Activated CD4-positive, alpha-beta memory T cell treated with anti-CD3 and anti-CD28 coated beads for 36 hours (primary cell): ENCODE measurements at regions not wholly inside any gene's neighbourhood (a gene's known extent, or its start where the extent isn't known, plus 50 kb on each side); places are given as distances from the start of the nearest gene placed in this dataset.
"Not testable (repeated sequence)": the region's sequence is repeated elsewhere in the genome, so short reads cannot be mapped to it uniquely, and the experiment has no call there.

Experiments used
- CTCF ChIA-PET: fragments of 350-600 bp; sonication (Branson Sonifier 250); formaldehyde crosslinking; loops from one replicate; lab custom pipeline; 2021; ENCODE audit warnings: antibody characterized with exemption, inconsistent platforms; lab: Charles Lee
- POLR2A ChIA-PET: fragments of 350-600 bp; sonication (Branson Sonifier 250); formaldehyde crosslinking; loops from one replicate; lab custom pipeline; 2021; ENCODE audit warnings: antibody characterized with exemption; lab: Charles Lee
- DNase-seq: peaks from one replicate; pipeline ENCODE4 v3.0.0-alpha.2; 2020
- H3K27ac Mint-ChIP-seq: one replicate; pipeline ENCODE4 v1.8.0; 2021; ENCODE audit warnings: mixed read lengths
- H3K27me3 Mint-ChIP-seq: one replicate; pipeline ENCODE4 v1.8.0; 2021; ENCODE audit warnings: mixed read lengths
- H3K36me3 Mint-ChIP-seq: one replicate; pipeline ENCODE4 v1.8.0; 2021; ENCODE audit warnings: mixed read lengths
- H3K4me1 Mint-ChIP-seq: one replicate; pipeline ENCODE4 v1.8.0; 2021; ENCODE audit warnings: low read depth, mixed read lengths
- H3K4me3 Mint-ChIP-seq: one replicate; pipeline ENCODE4 v1.8.0; 2021; ENCODE audit warnings: mild to moderate bottlenecking, mixed read lengths
- H3K9me3 Mint-ChIP-seq: one replicate; pipeline ENCODE4 v1.8.0; 2021; ENCODE audit warnings: mixed read lengths
- intact Hi-C: fragments of 100-400 bp; cut with micrococcal nuclease; formaldehyde crosslinking; loops from one replicate; pipeline ENCODE4 v1.15.1; 2023

DNA sequence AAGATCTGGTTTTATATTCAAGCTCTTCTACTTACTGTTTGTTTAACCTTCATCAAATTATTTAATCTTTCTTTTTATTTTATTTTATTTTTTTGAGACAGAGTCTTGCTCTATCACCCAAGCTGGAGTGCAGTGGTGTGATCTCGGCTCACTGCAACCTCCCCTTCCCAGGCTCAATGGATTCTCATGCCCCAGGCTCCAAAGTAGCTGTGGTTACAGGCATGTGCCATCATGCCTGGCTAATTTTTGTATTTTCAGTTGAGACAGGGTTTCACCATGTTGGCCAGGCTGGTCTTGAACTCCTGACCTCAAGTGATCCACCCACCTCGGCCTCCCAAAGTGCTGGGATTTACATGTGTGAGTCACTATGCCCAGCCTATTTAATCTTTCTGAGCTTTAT, 821.5 kb upstream of the ATXN7L3B start:
- CTCF ChIA-PET, DNase-seq, H3K36me3 Mint-ChIP-seq, H3K4me1 Mint-ChIP-seq, H3K27me3 Mint-ChIP-seq, intact Hi-C loops, H3K4me3 Mint-ChIP-seq, H3K27ac Mint-ChIP-seq, H3K9me3 Mint-ChIP-seq, POLR2A ChIA-PET: not testable (repeated sequence)

DNA sequence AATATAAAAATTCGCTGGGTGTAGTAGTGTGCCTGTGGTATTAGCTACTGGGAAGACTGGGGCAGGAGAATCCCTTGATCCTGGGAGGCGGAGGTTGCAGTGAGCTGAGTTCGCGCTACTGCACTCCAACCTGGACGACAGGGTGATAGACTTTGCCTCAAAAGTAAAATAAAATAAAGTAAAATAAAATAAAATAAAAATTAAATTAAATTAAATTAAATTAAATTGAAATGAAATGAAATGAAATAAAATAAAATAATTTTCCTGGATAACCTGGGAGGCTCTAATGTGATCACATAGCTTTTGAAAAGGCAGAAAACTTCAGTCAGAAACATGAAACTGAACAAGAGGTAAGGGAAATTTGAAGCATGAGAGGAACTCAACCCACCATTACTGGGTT, 818.4 kb upstream of the ATXN7L3B start:
- POLR2A ChIA-PET = no interaction called here
- Mint-ChIP-seq H3K4me3 (no peak overlapping the region), H3K27me3 (no peaks in the 10 kb centered on the region), H3K9me3 (peaks cover 4% of the 10 kb centered on the region), H3K4me1 (no peaks in the 10 kb centered on the region), H3K27ac (no peak overlapping the region), H3K36me3 (no peaks in the 10 kb centered on the region)
- intact Hi-C loops = no loop called here
- CTCF ChIA-PET = no interaction called here
- no peak for DNase-seq

DNA sequence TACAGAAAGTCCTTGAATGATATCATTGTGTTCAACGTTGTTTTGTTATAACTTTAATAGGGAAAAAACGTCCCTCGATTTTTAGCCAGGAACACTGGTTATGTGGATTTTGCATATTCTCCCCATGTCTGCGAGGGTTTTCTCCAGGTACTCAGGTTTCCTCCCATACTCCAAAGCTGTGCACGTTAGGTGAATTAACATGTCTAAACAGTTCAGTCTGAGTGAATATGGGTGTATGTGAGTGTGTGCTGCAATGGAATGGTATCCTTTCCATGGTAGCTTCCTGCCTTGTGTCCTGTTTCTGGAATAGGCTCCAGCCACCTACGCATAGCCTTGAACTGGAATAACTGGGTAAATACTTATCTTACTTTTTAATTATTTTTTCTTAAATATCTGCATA, 810.8 kb upstream of the ATXN7L3B start:
- no peaks in the 10 kb centered on the region for H3K27me3 Mint-ChIP-seq
- H3K27ac Mint-ChIP-seq = no peak overlapping the region
- intact Hi-C loops = no loop called here
- DNase-seq = no peak
- ChIA-PET POLR2A (no interaction called here), CTCF (no interaction called here)
- H3K4me1 Mint-ChIP-seq = no peaks in the 10 kb centered on the region
- no peaks in the 10 kb centered on the region for H3K9me3 Mint-ChIP-seq
- no peaks in the 10 kb centered on the region for H3K36me3 Mint-ChIP-seq
- H3K4me3 Mint-ChIP-seq = no peak overlapping the region

DNA sequence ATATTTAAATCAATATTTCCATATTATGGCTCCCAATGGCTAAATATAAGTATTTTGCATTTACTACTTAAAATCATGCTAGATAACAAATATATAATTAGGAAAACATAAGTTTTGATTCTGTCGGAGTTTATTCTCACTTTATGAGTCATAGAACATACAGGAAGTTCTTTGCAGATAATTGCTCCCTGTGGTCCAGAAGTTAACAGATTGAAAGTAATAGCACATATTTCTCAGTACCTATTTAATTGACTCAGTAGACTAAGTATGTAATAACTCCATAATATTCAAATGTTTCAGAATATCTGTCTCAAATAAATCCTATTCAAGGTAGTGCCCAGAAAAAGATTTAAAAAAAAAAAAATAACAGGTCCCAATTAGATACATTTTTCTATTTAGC, 806.0 kb upstream of the ATXN7L3B start:
- H3K36me3 Mint-ChIP-seq = no peaks in the 10 kb centered on the region
- peaks cover 2% of the 10 kb centered on the region for H3K9me3 Mint-ChIP-seq
- no peaks in the 10 kb centered on the region for H3K27me3 Mint-ChIP-seq
- intact Hi-C loops = no loop called here
- no peak overlapping the region for H3K4me3 Mint-ChIP-seq
- H3K4me1 Mint-ChIP-seq = no peaks in the 10 kb centered on the region
- no peak overlapping the region for H3K27ac Mint-ChIP-seq
- ChIA-PET CTCF (no interaction called here), POLR2A (no interaction called here)
- no peak for DNase-seq

DNA sequence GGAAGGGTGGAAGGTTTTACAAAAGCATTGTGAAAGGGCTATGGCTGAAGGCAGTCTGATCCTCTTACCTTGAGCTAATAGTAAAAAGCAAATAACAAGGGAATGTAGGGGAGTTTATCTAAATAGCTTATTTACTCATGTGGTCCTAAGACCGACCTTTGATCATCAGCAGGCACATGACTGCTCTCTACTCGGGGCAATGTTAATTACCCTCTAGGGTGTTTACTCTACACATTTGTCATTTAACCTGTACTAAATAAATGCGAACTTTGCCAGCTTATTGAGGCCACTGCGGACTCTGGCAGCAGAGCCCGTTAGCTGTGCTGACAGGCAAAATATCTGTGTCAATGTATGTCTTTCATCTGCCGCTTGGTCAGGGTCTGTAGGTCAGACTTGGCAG, 768.3 kb upstream of the ATXN7L3B start:
- Mint-ChIP-seq H3K36me3 (no peaks in the 10 kb centered on the region), H3K27me3 (no peaks in the 10 kb centered on the region), H3K4me1 (no peaks in the 10 kb centered on the region), H3K4me3 (no peak overlapping the region), H3K27ac (no peak overlapping the region), H3K9me3 (peaks cover 3% of the 10 kb centered on the region)
- no peak for DNase-seq
- ChIA-PET POLR2A (no interaction called here), CTCF (no interaction called here)
- intact Hi-C loops = no loop called here

DNA sequence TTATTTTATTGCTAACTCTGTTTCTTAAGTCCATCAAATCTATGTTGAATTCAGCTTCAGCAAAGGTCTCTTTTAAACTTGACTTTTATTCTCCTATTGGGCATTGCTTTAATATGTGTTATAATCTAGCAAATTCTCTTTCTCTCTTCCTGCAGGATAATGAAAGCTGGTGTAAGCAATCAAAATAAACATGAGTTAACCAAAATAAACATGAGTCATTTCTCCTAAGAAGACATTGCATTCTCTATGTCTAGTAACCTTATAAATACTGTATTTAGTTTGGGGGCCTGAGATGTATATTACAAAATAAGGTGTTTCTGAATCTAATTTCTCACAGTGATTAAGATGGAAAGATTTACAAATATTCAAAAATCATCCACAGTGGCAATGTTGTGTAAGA, 739.1 kb upstream of the ATXN7L3B start:
- Mint-ChIP-seq H3K36me3 (no peaks in the 10 kb centered on the region), H3K4me3 (no peak overlapping the region), H3K4me1 (no peaks in the 10 kb centered on the region), H3K27ac (no peak overlapping the region), H3K27me3 (no peaks in the 10 kb centered on the region), H3K9me3 (peaks cover 28% of the 10 kb centered on the region)
- CTCF ChIA-PET = no interaction called here
- POLR2A ChIA-PET = no interaction called here
- DNase-seq = no peak
- intact Hi-C loops = no loop called here

DNA sequence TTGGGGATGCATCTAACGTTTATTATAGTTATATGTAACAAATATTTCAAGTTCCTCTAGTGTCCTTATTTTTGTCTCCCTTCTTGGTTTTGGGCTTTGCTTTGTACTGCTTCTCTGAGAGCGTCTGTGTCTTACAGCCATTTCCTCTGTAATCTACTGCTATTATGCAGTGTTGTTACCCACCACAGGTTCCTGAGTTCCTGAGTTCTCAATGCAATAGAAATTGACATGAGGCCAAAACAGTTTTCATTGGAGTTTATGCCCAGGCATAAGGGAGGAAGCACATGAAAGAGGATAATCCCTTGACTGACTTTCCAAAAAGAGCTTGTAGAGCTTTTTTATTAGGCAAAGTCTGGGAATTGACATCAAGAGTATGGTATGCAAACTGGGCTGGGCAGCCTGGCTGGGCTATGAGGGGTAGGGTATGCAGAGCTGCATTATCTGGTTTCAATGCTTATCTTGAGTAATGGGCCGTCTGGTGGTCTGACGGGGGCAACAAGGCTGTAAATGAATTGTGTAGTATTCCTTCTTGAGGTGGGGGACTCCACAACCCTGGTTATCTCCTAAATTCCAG, 722.5 kb upstream of the ATXN7L3B start:
- Mint-ChIP-seq H3K4me1 (no peaks in the 10 kb centered on the region), H3K27me3 (no peaks in the 10 kb centered on the region), H3K9me3 (no peaks in the 10 kb centered on the region), H3K4me3 (no peak overlapping the region), H3K36me3 (no peaks in the 10 kb centered on the region), H3K27ac (no peak overlapping the region)
- no peak for DNase-seq
- intact Hi-C loops = no loop called here
- CTCF ChIA-PET = no interaction called here
- POLR2A ChIA-PET = no interaction called here

DNA sequence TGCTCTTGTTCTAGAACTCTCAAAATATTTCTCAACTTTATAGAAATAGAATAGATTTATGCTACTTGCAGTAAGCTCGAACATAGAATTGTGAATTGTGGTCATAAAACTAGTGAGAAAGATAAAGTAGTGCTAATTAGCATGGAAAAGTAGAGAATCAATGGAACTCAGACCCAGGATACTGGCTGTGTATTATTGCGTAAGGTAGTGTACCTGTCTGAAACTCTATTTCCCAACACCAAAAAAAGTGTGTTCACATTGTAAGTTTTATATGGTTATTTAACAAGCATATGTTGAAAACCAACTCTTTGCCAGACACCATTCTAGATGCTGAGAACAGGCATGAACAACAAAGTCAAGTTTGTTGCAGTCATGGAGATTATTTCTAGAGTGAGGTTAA, 720.5 kb upstream of the ATXN7L3B start:
- intact Hi-C loops = no loop called here
- Mint-ChIP-seq H3K4me3 (no peak overlapping the region), H3K27me3 (no peaks in the 10 kb centered on the region), H3K4me1 (no peaks in the 10 kb centered on the region), H3K36me3 (no peaks in the 10 kb centered on the region), H3K27ac (no peak overlapping the region), H3K9me3 (peaks cover 8% of the 10 kb centered on the region)
- POLR2A ChIA-PET = no interaction called here
- CTCF ChIA-PET = no interaction called here
- DNase-seq = no peak

DNA sequence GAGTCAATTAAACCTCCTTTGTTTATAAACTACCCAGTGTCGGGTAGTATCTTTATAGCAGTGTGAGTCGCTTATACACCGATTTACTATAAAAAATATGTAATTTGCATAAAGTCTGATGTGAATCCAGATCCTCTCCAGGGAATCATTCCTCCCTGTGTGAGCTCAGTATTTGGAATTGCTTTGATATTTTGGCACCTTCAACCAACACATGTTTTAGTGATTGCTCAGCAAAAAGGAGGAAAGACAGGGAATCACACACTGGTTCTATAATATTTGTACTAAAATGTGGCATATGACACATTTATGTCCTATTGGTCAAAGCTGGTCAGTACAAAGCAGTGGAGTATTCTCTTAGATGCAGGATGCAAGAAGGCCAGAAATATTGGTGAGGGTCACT, 703.9 kb upstream of the ATXN7L3B start:
- ChIA-PET POLR2A (no interaction called here), CTCF (no interaction called here)
- intact Hi-C loops = no loop called here
- Mint-ChIP-seq H3K4me3 (no peak overlapping the region), H3K27me3 (no peaks in the 10 kb centered on the region), H3K36me3 (no peaks in the 10 kb centered on the region), H3K27ac (no peak overlapping the region), H3K9me3 (no peaks in the 10 kb centered on the region), H3K4me1 (no peaks in the 10 kb centered on the region)
- no peak for DNase-seq

DNA sequence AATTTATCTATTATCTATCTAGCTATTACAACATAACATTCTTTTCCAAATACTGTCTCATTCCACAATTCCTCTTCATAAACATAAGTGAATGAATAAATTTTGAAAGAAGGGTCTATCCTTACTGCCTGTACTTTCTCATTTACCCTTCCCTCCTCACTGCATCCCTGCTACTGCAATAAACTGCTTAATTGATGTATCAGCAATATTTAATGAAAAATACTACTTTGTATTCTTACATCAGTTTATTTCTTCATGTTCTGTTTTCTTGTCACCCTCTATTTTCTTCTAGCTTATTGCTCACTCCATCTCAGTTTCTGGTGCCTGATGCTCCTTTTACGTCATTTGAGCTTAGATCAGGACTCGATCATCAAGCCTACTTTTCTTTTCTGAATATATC, 695.7 kb upstream of the ATXN7L3B start:
- H3K27ac Mint-ChIP-seq = no peak overlapping the region
- H3K4me1 Mint-ChIP-seq = no peaks in the 10 kb centered on the region
- no peak for DNase-seq
- H3K9me3 Mint-ChIP-seq = peaks cover 5% of the 10 kb centered on the region
- intact Hi-C loops = no loop called here
- H3K4me3 Mint-ChIP-seq = no peak overlapping the region
- no peaks in the 10 kb centered on the region for H3K36me3 Mint-ChIP-seq
- H3K27me3 Mint-ChIP-seq = no peaks in the 10 kb centered on the region
- POLR2A ChIA-PET = no interaction called here
- CTCF ChIA-PET = no interaction called here

DNA sequence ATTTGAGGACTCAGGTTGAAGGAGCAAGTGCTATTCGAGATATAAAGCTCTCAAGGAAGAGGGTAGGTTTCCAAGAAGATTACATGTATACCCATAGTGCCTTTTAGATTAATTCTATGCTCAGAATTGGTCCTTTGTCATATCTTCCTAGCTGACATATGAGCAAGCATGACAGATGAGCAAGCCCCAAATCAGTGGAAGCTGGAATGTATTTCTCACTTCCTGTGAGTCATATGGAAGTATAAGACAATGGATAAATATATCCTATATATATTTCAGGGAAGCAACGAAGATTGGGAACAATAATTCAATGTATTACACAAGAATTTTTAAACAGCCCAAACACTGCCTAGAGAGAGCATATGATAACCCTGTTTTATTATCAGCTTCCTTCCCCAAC, 674.1 kb upstream of the ATXN7L3B start:
- no peaks in the 10 kb centered on the region for H3K4me1 Mint-ChIP-seq
- no peak for DNase-seq
- ChIA-PET POLR2A (no interaction called here), CTCF (no interaction called here)
- intact Hi-C loops = no loop called here
- H3K27me3 Mint-ChIP-seq = no peaks in the 10 kb centered on the region
- H3K9me3 Mint-ChIP-seq = no peaks in the 10 kb centered on the region
- no peaks in the 10 kb centered on the region for H3K36me3 Mint-ChIP-seq
- no peak overlapping the region for H3K4me3 Mint-ChIP-seq
- no peak overlapping the region for H3K27ac Mint-ChIP-seq

DNA sequence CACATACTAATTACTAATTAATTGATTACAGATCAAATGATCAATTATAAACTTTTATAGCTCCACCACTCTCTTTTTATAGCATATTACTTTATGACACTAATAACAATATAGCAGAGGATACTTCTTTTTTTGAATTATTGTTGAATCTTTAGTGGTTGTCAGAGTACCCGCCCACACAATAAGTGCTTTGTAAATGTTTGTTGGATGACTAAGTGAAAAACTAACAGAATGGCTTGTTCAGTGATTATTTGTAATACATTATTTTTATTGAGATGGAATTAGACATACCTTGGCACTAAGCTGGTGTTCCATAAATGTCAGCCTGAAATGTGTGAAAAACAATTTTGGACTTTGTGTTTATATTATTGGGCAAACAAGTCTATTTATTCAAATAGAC, 670.5 kb upstream of the ATXN7L3B start:
- H3K9me3 Mint-ChIP-seq = no peaks in the 10 kb centered on the region
- no peaks in the 10 kb centered on the region for H3K27me3 Mint-ChIP-seq
- ChIA-PET POLR2A (no interaction called here), CTCF (no interaction called here)
- intact Hi-C loops = no loop called here
- no peaks in the 10 kb centered on the region for H3K4me1 Mint-ChIP-seq
- H3K4me3 Mint-ChIP-seq = no peak overlapping the region
- H3K27ac Mint-ChIP-seq = no peak overlapping the region
- DNase-seq = no peak
- H3K36me3 Mint-ChIP-seq = no peaks in the 10 kb centered on the region

DNA sequence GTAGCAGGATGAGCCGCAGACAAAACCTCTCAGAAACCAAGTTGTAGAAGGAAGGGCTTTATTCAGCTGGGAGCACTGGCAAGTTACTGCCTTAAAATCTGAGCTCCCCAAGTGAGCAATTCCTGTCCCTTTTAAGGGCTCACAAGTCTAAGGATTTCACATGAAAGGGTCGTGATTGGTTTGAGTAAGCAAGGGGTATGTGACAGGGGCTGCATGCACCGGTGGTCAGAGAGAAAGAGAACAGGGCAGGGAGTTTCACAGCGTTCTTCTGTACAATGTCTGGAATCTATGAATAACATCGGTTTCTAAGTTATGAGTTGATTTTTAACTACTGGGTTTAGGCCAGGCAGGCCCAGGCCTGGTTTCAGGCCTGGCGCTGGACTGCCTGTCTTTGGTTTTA, 660.3 kb upstream of the ATXN7L3B start:
- DNase-seq, H3K4me1 Mint-ChIP-seq, POLR2A ChIA-PET, H3K4me3 Mint-ChIP-seq, intact Hi-C loops, H3K27ac Mint-ChIP-seq, H3K36me3 Mint-ChIP-seq, H3K27me3 Mint-ChIP-seq, CTCF ChIA-PET, H3K9me3 Mint-ChIP-seq: not testable (repeated sequence)

DNA sequence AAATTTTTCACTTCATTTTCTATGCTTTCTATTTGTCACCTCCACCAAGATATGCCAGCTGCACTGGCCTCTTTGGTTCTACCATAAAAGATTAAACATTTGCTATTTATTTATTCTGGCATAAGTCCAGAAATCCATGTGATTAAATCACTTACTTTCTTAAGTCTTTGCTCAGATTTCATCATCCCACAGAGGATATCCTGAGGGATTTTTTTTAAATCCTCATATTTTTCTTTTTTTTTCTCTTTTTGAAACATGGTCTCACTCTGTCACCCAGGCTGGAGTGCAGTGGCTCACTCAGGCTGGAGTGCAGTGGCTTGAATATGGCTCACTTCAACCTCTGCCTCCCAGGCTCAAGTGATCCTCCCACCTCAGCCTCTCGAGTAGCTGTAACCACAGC, 645.4 kb upstream of the ATXN7L3B start:
- POLR2A ChIA-PET = no interaction called here
- H3K4me1 Mint-ChIP-seq = no peaks in the 10 kb centered on the region
- intact Hi-C loops = no loop called here
- no peak for DNase-seq
- CTCF ChIA-PET = no interaction called here
- H3K9me3 Mint-ChIP-seq = no peaks in the 10 kb centered on the region
- no peaks in the 10 kb centered on the region for H3K36me3 Mint-ChIP-seq
- H3K27me3 Mint-ChIP-seq = no peaks in the 10 kb centered on the region
- no peak overlapping the region for H3K4me3 Mint-ChIP-seq
- no peak overlapping the region for H3K27ac Mint-ChIP-seq
